Gastroesophageal sphincter (tissue), 4 donors: ENCODE measurements at regions not wholly inside any gene's neighbourhood (a gene's known extent, or its start where the extent isn't known, plus 50 kb on each side); places are given as distances from the start of the nearest gene placed in this dataset.

Source experiments
- ATAC-seq: fragments of 150-250 bp; one replicate; pipeline ENCODE4 v1.9.1; 2016; ENCODE audit warnings: mild to moderate bottlenecking, moderate library complexity
- H3K27ac ChIP-seq, 4 donors: fragments of 200-600 bp; sonication (generic) in 3 of 4; 1 replicate in 3 of 4; 2 replicates in 1 of 4; pipeline ENCODE4 v1.5.1; 2016 to 2019
- H3K27me3 ChIP-seq: fragments of 200-600 bp; sonication (generic); one replicate; pipeline ENCODE4 v1.5.1; 2019
- H3K36me3 ChIP-seq, 2 donors: fragments of 200-600 bp; sonication (generic); one replicate each; pipeline ENCODE4 v1.5.1; 2019; ENCODE audit warnings: control low read depth in 1 of 2
- H3K4me1 ChIP-seq, 3 donors: fragments of 200-600 bp; sonication (generic); 1 replicate in 2 of 3; 2 replicates in 1 of 3; pipeline ENCODE4 v1.5.1; 2016 to 2019; ENCODE audit warnings: control low read depth in 2 of 3
- H3K4me3 ChIP-seq, 2 donors: fragments of 200-600 bp; sonication (generic); one replicate each; pipeline ENCODE4 v1.5.1; 2019; ENCODE audit warnings: mild to moderate bottlenecking in 1 of 2, moderate library complexity in 1 of 2
- H3K9me3 ChIP-seq, 3 donors: fragments of 200-600 bp; sonication (generic); one replicate each; pipeline ENCODE4 v1.5.1; 2017 to 2019; ENCODE audit warnings: control low read depth in 2 of 3
- EP300 ChIP-seq: sonication (generic); formaldehyde crosslinking; IDR thresholded peaks from one replicate; pipeline ENCODE4 v1.6.1; 2017; ENCODE audit warnings: antibody characterized with exemption, mild to moderate bottlenecking
- POLR2A ChIP-seq, 2 donors: fragments of 450-650 bp; IDR thresholded peaks; one replicate each; pipeline ENCODE4 v1.6.1; 2017; ENCODE audit warnings: antibody characterized with exemption in 2 of 2, mild to moderate bottlenecking in 2 of 2, moderate library complexity in 1 of 2
- POLR2AphosphoS5 ChIP-seq: sonication (generic); formaldehyde crosslinking; IDR thresholded peaks from one replicate; pipeline ENCODE4 v1.6.1; 2017; ENCODE audit warnings: antibody characterized with exemption
- WGBS, 2 donors: methylation state at CpG; one replicate each; pipeline ENCODE4 v1.1.5; 2018; ENCODE audit warnings: low coverage in 1 of 2; 5-methylcytosine and 5-hydroxymethylcytosine counted together
- TF ChIP-seq, protein P1 (sequence below), 4 experiments: fragments of 200-600 bp in 2 of 4; fragments of 450-650 bp in 2 of 4; sonication (generic) in 1 of 4; IDR thresholded peaks; one replicate each; pipeline ENCODE4 v1.5.1; 2017 to 2019; ENCODE audit warnings: antibody characterized with exemption in 4 of 4, mild to moderate bottlenecking in 2 of 4, moderate library complexity in 2 of 4

GRCh38 chr16:35711958-35712357 is 2252.5 kb downstream of the TP53TG3F start:
- no peak overlapping the region for H3K27ac ChIP-seq
- H3K27me3 ChIP-seq: no peaks in the 10 kb centered on the region
- H3K4me3 ChIP-seq: no peak overlapping the region
- H3K9me3 ChIP-seq: peaks cover 0 to 59% (median 0%) of the 10 kb centered on the region in 3 donors
- TF ChIP-seq, protein P1, sequence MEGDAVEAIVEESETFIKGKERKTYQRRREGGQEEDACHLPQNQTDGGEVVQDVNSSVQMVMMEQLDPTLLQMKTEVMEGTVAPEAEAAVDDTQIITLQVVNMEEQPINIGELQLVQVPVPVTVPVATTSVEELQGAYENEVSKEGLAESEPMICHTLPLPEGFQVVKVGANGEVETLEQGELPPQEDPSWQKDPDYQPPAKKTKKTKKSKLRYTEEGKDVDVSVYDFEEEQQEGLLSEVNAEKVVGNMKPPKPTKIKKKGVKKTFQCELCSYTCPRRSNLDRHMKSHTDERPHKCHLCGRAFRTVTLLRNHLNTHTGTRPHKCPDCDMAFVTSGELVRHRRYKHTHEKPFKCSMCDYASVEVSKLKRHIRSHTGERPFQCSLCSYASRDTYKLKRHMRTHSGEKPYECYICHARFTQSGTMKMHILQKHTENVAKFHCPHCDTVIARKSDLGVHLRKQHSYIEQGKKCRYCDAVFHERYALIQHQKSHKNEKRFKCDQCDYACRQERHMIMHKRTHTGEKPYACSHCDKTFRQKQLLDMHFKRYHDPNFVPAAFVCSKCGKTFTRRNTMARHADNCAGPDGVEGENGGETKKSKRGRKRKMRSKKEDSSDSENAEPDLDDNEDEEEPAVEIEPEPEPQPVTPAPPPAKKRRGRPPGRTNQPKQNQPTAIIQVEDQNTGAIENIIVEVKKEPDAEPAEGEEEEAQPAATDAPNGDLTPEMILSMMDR (IDR thresholded peaks at IDR 0.05): no peak
- TF ChIP-seq EP300 (no peak), POLR2A (IDR thresholded peaks at IDR 0.05) (no peak), POLR2AphosphoS5 (no peak)
- ATAC-seq: no peak
- no peaks in the 10 kb centered on the region for H3K36me3 ChIP-seq
- 88% methylated on average over 4 of the region's 5 CpGs; no CpG with 5 or more reads in 1 of the 2 donors for WGBS, 2 donors
- no peaks in the 10 kb centered on the region for H3K4me1 ChIP-seq

DNA sequence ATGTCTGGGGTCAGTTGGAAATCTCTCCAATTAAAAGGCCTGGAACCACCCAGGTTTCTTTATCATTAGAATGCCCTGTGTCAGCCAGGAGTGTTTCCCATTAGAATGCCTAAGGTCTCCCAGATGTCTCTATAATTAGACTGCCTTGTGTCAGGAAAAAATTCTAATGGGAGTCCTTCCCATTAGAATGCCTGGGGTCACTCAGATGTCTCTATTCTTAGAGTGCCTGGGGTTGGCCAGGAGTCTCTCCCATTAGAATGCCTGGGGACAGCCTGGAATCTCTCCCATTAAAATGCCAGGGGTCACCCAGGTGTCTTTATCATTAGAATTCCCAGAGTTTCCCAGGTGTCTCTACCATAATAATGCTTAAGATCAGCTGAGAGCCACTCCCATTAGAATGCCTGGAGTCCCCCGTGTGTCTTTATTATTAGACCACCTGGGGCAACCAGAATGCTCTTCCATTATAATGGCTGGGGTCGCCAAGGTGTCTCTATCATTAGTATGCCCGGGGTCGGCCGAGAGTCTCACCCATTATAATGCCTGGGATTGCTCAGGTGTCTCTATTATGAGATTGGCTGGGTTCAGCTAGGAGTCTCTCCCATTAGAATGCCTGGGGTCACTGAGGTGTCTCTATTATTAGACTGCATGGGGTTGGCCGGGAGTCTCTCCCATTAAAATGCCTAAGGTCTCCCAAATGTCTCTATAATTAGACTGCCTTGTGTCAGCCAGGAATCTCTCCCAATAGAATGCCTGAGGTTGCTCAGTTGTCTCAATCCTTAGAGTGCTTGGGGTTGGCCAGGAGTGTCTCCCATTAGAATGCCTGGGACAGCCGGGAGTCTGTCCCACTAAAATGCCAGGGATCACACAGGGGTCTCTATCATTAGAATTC is 2254.6 kb downstream of the TP53TG3F start:
- Histone ChIP-seq H3K27ac (no peak overlapping the region), H3K27me3 (no peaks in the 10 kb centered on the region), H3K36me3 (no peaks in the 10 kb centered on the region), H3K9me3 (peaks cover 0 to 59% (median 0%) of the 10 kb centered on the region in 3 donors), H3K4me1 (no peaks in the 10 kb centered on the region), H3K4me3 (no peak overlapping the region)
- 33% methylated on average over 1 of the region's 7 CpGs; no CpG with 5 or more reads in 1 of the 2 donors for WGBS, 2 donors
- TF ChIP-seq, protein P1 (IDR thresholded peaks at IDR 0.05): no peak
- no peak for TF ChIP-seq POLR2A (IDR thresholded peaks at IDR 0.05)
- no peak for ATAC-seq

DNA sequence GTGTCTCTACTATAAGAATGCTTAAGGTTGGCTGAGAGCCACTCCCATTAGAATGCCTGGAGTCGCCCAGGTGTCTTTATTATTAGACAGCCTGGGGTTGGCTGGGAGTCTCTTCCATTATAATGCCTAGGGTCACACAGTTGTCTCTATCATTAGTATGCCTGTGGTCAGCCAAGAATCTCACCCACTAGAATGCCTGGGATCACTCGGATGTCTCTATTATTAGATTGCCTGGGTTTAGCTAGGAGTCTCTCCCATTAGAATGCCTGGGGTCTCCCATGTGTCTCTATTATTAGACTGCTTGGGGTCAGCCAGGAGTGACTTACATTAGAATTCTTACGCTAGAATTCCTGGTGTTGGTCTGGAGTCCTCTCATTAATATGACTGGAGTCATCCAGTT is 2255.3 kb downstream of the TP53TG3F start:
- Histone ChIP-seq H3K27ac (no peak overlapping the region), H3K27me3 (no peaks in the 10 kb centered on the region), H3K4me1 (no peaks in the 10 kb centered on the region), H3K4me3 (no peak overlapping the region), H3K9me3 (peaks cover 0 to 59% (median 0%) of the 10 kb centered on the region in 3 donors), H3K36me3 (no peaks in the 10 kb centered on the region)
- 40 to 79% methylated on average over 2 to 3 of the region's 3 CpGs for whole genome bisulfite sequencing, 2 donors
- TF ChIP-seq, protein P1 (IDR thresholded peaks at IDR 0.05): no peak
- TF ChIP-seq POLR2A (IDR thresholded peaks at IDR 0.05): no peak
- TF ChIP-seq EP300: no peak
- TF ChIP-seq POLR2AphosphoS5: no peak
- ATAC-seq: no peak

GRCh38 chr16:35724551-35724950 is 2265.1 kb downstream of the TP53TG3F start:
- Histone ChIP-seq H3K27ac (no peak overlapping the region), H3K4me1 (no peaks in the 10 kb centered on the region), H3K27me3 (no peaks in the 10 kb centered on the region), H3K9me3 (peaks cover 0 to 66% (median 0%) of the 10 kb centered on the region in 3 donors), H3K36me3 (no peaks in the 10 kb centered on the region), H3K4me3 (no peak overlapping the region)
- ATAC-seq: no peak
- TF ChIP-seq POLR2A (IDR thresholded peaks at IDR 0.05) (no peak), POLR2AphosphoS5 (no peak), EP300 (no peak)
- TF ChIP-seq, protein P1 (IDR thresholded peaks at IDR 0.05): no peak
- 32 to 51% methylated on average over 2 to 3 of the region's 3 CpGs for WGBS, 2 donors

DNA sequence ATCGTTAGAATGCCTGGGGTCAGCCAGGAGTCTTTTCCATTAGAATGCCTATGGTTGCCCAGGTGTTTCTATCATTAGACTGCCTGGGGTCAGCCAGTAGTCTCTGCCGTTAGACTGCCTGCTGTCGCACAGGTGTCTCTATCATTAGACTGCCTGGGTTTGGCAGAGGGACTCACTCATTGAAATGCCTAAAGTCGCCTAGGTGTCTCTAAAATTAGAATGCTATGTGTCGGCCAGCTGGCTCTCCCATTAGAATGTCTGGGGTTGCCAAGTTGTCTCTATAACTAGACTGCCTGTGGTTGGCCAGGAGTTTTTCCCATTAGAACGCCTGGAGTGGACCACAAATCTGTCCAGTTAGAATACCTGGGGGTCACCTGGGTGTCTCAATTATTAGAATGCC is 2266.5 kb downstream of the TP53TG3F start:
- 71 to 73% methylated on average over 2 of the region's 6 CpGs for WGBS, 2 donors
- Histone ChIP-seq H3K4me3 (no peak overlapping the region), H3K27me3 (no peaks in the 10 kb centered on the region), H3K4me1 (no peaks in the 10 kb centered on the region), H3K9me3 (peaks cover 0 to 70% (median 0%) of the 10 kb centered on the region in 3 donors), H3K27ac (no peak overlapping the region), H3K36me3 (no peaks in the 10 kb centered on the region)
- ATAC-seq: no peak
- no peak for TF ChIP-seq EP300
- TF ChIP-seq POLR2A (IDR thresholded peaks at IDR 0.05): no peak
- TF ChIP-seq, protein P1 (IDR thresholded peaks at IDR 0.05): no peak
- no peak for TF ChIP-seq POLR2AphosphoS5
